ENCODE measurements at regions not wholly inside any gene's neighbourhood (a gene's known extent, or its start where the extent isn't known, plus 50 kb on each side); places are given as distances from the start of the nearest gene placed in this dataset.

GRCh38 chr14:83816761-83817160, 1713.2 kb upstream of the FLRT2 start:
- no peak for TF ChIP-seq CTCF (conservative IDR thresholded peaks at IDR 0.05; ENCODE audit: low read length)
- no peak for DNase-seq (ENCODE audit: low read depth)
- H3K4me3 ChIP-seq (ENCODE audit: low read length) = no peak overlapping the region

GRCh38 chr14:83825843-83826242, 1704.1 kb upstream of the FLRT2 start:
- no peak for TF ChIP-seq CTCF (conservative IDR thresholded peaks at IDR 0.05; ENCODE audit: low read length)
- DNase-seq (ENCODE audit: low read depth) = no peak
- no peak overlapping the region for H3K4me3 ChIP-seq (ENCODE audit: low read length)

- DNase-seq (ENCODE audit: low read depth) = peak; percentile 5
- no peak overlapping the region for H3K4me3 ChIP-seq (ENCODE audit: low read length)
- no peak; the same call in 1 of the 2 replicates for TF ChIP-seq CTCF (conservative IDR thresholded peaks at IDR 0.05; ENCODE audit: low read length)
Measured at GRCh38 chr14:83826838-83827237, 1703.1 kb upstream of the FLRT2 start.

- no peak for TF ChIP-seq CTCF (conservative IDR thresholded peaks at IDR 0.05; ENCODE audit: low read length)
- DNase-seq (ENCODE audit: low read depth) = no peak
- no peak overlapping the region for H3K4me3 ChIP-seq (ENCODE audit: low read length)
Measured at GRCh38 chr14:83827383-83827782, 1702.6 kb upstream of the FLRT2 start.

- no peak for TF ChIP-seq CTCF (conservative IDR thresholded peaks at IDR 0.05; ENCODE audit: low read length)
- no peak overlapping the region for H3K4me3 ChIP-seq (ENCODE audit: low read length)
- DNase-seq (ENCODE audit: low read depth) = no peak
Measured at GRCh38 chr14:83828406-83828805, 1701.5 kb upstream of the FLRT2 start.

- no peak for TF ChIP-seq CTCF (conservative IDR thresholded peaks at IDR 0.05; ENCODE audit: low read length)
- DNase-seq (ENCODE audit: low read depth) = no peak
- no peak overlapping the region for H3K4me3 ChIP-seq (ENCODE audit: low read length)
Measured at GRCh38 chr14:83830316-83830715, 1699.6 kb upstream of the FLRT2 start.

- no peak for DNase-seq (ENCODE audit: low read depth)
- H3K4me3 ChIP-seq (ENCODE audit: low read length) = no peak overlapping the region
- no peak for TF ChIP-seq CTCF (conservative IDR thresholded peaks at IDR 0.05; ENCODE audit: low read length)
Measured at GRCh38 chr14:83838226-83838625, 1691.7 kb upstream of the FLRT2 start.
